Keratinocyte (primary cell): ENCODE measurements at regions not wholly inside any gene's neighbourhood (a gene's known extent, or its start where the extent isn't known, plus 50 kb on each side); places are given as distances from the start of the nearest gene placed in this dataset.

Experiments
- DNase-seq: peaks from one replicate; pipeline ENCODE4 v3.0.0-alpha.2; 2011; ENCODE audit warnings: low read depth, missing footprints, low spot score
- FAIRE-seq: peaks from 2 replicates; lab custom pipeline; 2011; peaks lifted over from hg19 to GRCh38; lab: Jason Lieb, UNC
- H2AFZ ChIP-seq: 2 replicates; pipeline ENCODE4 v1.6.0; 2012; ENCODE audit warnings: low read length, control low read depth, inconsistent platforms; ENCODE audit not compliant: control insufficient read depth
- H3K27ac ChIP-seq: 2 replicates; pipeline ENCODE4 v1.5.1; 2011; ENCODE audit warnings: low read length; ENCODE audit not compliant: control insufficient read depth, insufficient read depth
- H3K27me3 ChIP-seq: 3 replicates; pipeline ENCODE4 v1.6.0; 2011; ENCODE audit warnings: low read length; ENCODE audit not compliant: control insufficient read depth, insufficient read depth; ENCODE audit errors: extremely low read depth
- H3K36me3 ChIP-seq, 2 experiments: 2 replicates in 1 of 2; 3 replicates in 1 of 2; pipeline ENCODE4 v1.5.1; 2011; ENCODE audit warnings: low read length in 2 of 2, mild to moderate bottlenecking in 1 of 2; ENCODE audit not compliant: control insufficient read depth in 2 of 2, insufficient read depth in 2 of 2; ENCODE audit errors: extremely low read depth in 1 of 2
- H3K4me1 ChIP-seq: 3 replicates; pipeline ENCODE4 v1.5.1; 2011; ENCODE audit warnings: low read length; ENCODE audit not compliant: control insufficient read depth, insufficient read depth; ENCODE audit errors: extremely low read depth
- H3K4me2 ChIP-seq: 3 replicates; pipeline ENCODE4 v1.6.0; 2011; ENCODE audit warnings: low read depth, low read length; ENCODE audit not compliant: control insufficient read depth, insufficient read depth; ENCODE audit errors: extremely low read depth
- H3K4me3 ChIP-seq, 3 experiments: fragments of 200-600 bp in 1 of 3; sonication (generic) in 1 of 3; 2 replicates in 2 of 3; 3 replicates in 1 of 3; pipeline ENCODE4 v1.5.1; 2011 to 2016; ENCODE audit warnings: low read length in 3 of 3, mild to moderate bottlenecking in 3 of 3, control low read depth in 2 of 3, inconsistent platforms in 1 of 3, low read depth in 1 of 3, mixed read lengths in 1 of 3, mixed run types in 1 of 3, moderate library complexity in 1 of 3; ENCODE audit not compliant: control insufficient read depth in 2 of 3, insufficient read depth in 2 of 3; ENCODE audit errors: extremely low read depth in 1 of 3
- H3K79me2 ChIP-seq: 2 replicates; pipeline ENCODE4 v1.6.0; 2012; ENCODE audit warnings: low read length; ENCODE audit not compliant: control insufficient read depth, insufficient read depth
- H3K9ac ChIP-seq: 3 replicates; pipeline ENCODE4 v1.6.0; 2011; ENCODE audit warnings: low read length; ENCODE audit not compliant: control insufficient read depth, insufficient read depth; ENCODE audit errors: extremely low read depth
- H3K9me1 ChIP-seq: 3 replicates; pipeline ENCODE4 v1.6.0; 2011; ENCODE audit warnings: low read length; ENCODE audit not compliant: control insufficient read depth, insufficient read depth; ENCODE audit errors: extremely low read depth
- H3K9me3 ChIP-seq: 2 replicates; pipeline ENCODE4 v1.5.1; 2012; ENCODE audit warnings: low read depth, low read length; ENCODE audit not compliant: control insufficient read depth
- H4K20me1 ChIP-seq: 3 replicates; pipeline ENCODE4 v1.6.0; 2011; ENCODE audit warnings: low read length; ENCODE audit not compliant: control insufficient read depth, insufficient read depth; ENCODE audit errors: extremely low read depth
- CTCF ChIP-seq, 3 experiments: IDR thresholded peaks in 1 of 3; conservative IDR thresholded peaks in 1 of 3; optimal IDR thresholded peaks in 1 of 3; 2 replicates in 2 of 3; 3 replicates in 1 of 3; pipeline versions ENCODE3 to v1.5.1; 2011; ENCODE audit warnings: low read length in 3 of 3, mild to moderate bottlenecking in 3 of 3, moderate library complexity in 2 of 3, control low read depth in 1 of 3, inconsistent platforms in 1 of 3; ENCODE audit not compliant: insufficient read depth in 2 of 3; ENCODE audit errors: extremely low read depth in 1 of 3
- EZH2 ChIP-seq: IDR thresholded peaks from one replicate; pipeline ENCODE4 v1.6.1; 2012; ENCODE audit warnings: inconsistent platforms, mild to moderate bottlenecking, low read length, moderate library complexity
- dilution Hi-C: fragments of 300-500 bp; cut with MboI; formaldehyde crosslinking; loops from one replicate; pipeline ENCODE4 v1.7.0; 2020; ENCODE audit warnings: low sequenced_read_pairs; ENCODE audit not compliant: extremely low pct_ligation_motif_present

- Histone ChIP-seq H3K4me3 (no peak overlapping the region), H4K20me1 (no peaks in the 10 kb centered on the region), H3K79me2 (no peaks in the 10 kb centered on the region), H2AFZ (no peak overlapping the region), H3K36me3 (no peaks in the 10 kb centered on the region), H3K9ac (no peak overlapping the region), H3K27me3 (peaks cover 4% of the 10 kb centered on the region), H3K9me3 (no peaks in the 10 kb centered on the region), H3K27ac (no peak overlapping the region), H3K4me1 (no peaks in the 10 kb centered on the region), H3K9me1 (no peaks in the 10 kb centered on the region), H3K4me2 (no peak overlapping the region)
- dilution Hi-C loops: no loop called here
- no peak for DNase-seq
- no peak for FAIRE-seq
- TF ChIP-seq CTCF (optimal IDR thresholded peaks at IDR 0.05 in 1 of 3, IDR thresholded peaks at IDR 0.05 in 1 of 3, conservative IDR thresholded peaks at IDR 0.05 in 1 of 3; ENCODE audit: extremely low read depth in 1 of 3, insufficient read depth in 2 of 3, low read length in 3 of 3) (no peak), EZH2 (no peak)
Measured at GRCh38 chr3:188102861-188103547, 51.0 kb upstream of the LPP start.

- no peaks in the 10 kb centered on the region for H3K36me3 ChIP-seq
- FAIRE-seq (no peak), DNase-seq (no peak)
- H3K4me2 ChIP-seq: no peak overlapping the region
- H2AFZ ChIP-seq: no peak overlapping the region
- dilution Hi-C loops: no loop called here
- H3K4me3 ChIP-seq: no peak overlapping the region
- no peaks in the 10 kb centered on the region for H3K9me1 ChIP-seq
- H4K20me1 ChIP-seq: no peaks in the 10 kb centered on the region
- no peaks in the 10 kb centered on the region for H3K4me1 ChIP-seq
- H3K27ac ChIP-seq: no peak overlapping the region
- no peak for TF ChIP-seq CTCF (optimal IDR thresholded peaks at IDR 0.05 in 1 of 3, IDR thresholded peaks at IDR 0.05 in 1 of 3, conservative IDR thresholded peaks at IDR 0.05 in 1 of 3; ENCODE audit: extremely low read depth in 1 of 3, insufficient read depth in 2 of 3, low read length in 3 of 3)
- no peak for TF ChIP-seq EZH2
- no peak overlapping the region for H3K9ac ChIP-seq
- no peaks in the 10 kb centered on the region for H3K79me2 ChIP-seq
- H3K27me3 ChIP-seq: peaks cover 4% of the 10 kb centered on the region
- no peaks in the 10 kb centered on the region for H3K9me3 ChIP-seq
Measured at GRCh38 chr3:188104050-188104449, 49.9 kb upstream of the LPP start.
